Loucy (cell line): ENCODE measurements at regions not wholly inside any gene's neighbourhood (a gene's known extent, or its start where the extent isn't known, plus 50 kb on each side); places are given as distances from the start of the nearest gene placed in this dataset.

Experiments used
- CTCF ChIP-seq: fragments of 200-600 bp; sonication (generic); conservative IDR thresholded peaks from 2 replicates; pipeline ENCODE4 v1.5.1; 2014; ENCODE audit warnings: mild to moderate bottlenecking, antibody characterized with exemption, low read length
- EZH2phosphoT487 ChIP-seq: fragments of 200-600 bp; IDR thresholded peaks from 2 replicates; pipeline ENCODE4 v1.6.1; 2018; ENCODE audit warnings: antibody characterized with exemption, mild to moderate bottlenecking, moderate library complexity, borderline replicate concordance

- TF ChIP-seq CTCF, result no peak
- no peak for TF ChIP-seq EZH2phosphoT487
These were observed 652.3 kb downstream of the EPHA7 start for GRCh38 chr6:92767101-92767500.
